Activated naive CD8-positive, alpha-beta T cell treated with anti-CD3 and anti-CD28 coated beads, Interleukin-2, amount 50 U/mL, for 24 hours (primary cell): ENCODE measurements at regions not wholly inside any gene's neighbourhood (a gene's known extent, or its start where the extent isn't known, plus 50 kb on each side); places are given as distances from the start of the nearest gene placed in this dataset.
"Not testable (repeated sequence)": the region's sequence is repeated elsewhere in the genome, so short reads cannot be mapped to it uniquely, and the experiment has no call there.

Experiments used
- ATAC-seq: fragments of 150-1000 bp; cut with Tn5 transposase; one replicate; pipeline ENCODE4 v1.10.0; 2021
- DNase-seq: peaks from one replicate; pipeline ENCODE4 v3.0.0; 2021
- H3K27ac Mint-ChIP-seq: one replicate; pipeline ENCODE4 v1.8.0; 2021; ENCODE audit warnings: mild to moderate bottlenecking, mixed read lengths
- H3K27me3 Mint-ChIP-seq: one replicate; pipeline ENCODE4 v1.8.0; 2021; ENCODE audit warnings: mixed read lengths
- H3K36me3 Mint-ChIP-seq: one replicate; pipeline ENCODE4 v1.8.0; 2021; ENCODE audit warnings: low read depth, mixed read lengths
- H3K4me1 Mint-ChIP-seq: one replicate; pipeline ENCODE4 v1.8.0; 2021; ENCODE audit warnings: mixed read lengths
- H3K4me3 Mint-ChIP-seq: one replicate; pipeline ENCODE4 v1.8.0; 2021; ENCODE audit warnings: mild to moderate bottlenecking, moderate library complexity, mixed read lengths
- H3K9me3 Mint-ChIP-seq: one replicate; pipeline ENCODE4 v1.8.0; 2021; ENCODE audit warnings: mixed read lengths

GRCh38 chrX:835857-836256 is 205.3 kb downstream of the SHOX start:
- not testable (repeated sequence) for H3K4me1 Mint-ChIP-seq, DNase-seq, H3K4me3 Mint-ChIP-seq, H3K9me3 Mint-ChIP-seq, ATAC-seq, H3K36me3 Mint-ChIP-seq, H3K27ac Mint-ChIP-seq, H3K27me3 Mint-ChIP-seq

- Mint-ChIP-seq H3K4me1 (no peaks in the 10 kb centered on the region), H3K27me3 (no peaks in the 10 kb centered on the region), H3K4me3 (no peak overlapping the region), H3K9me3 (peaks cover 8% of the 10 kb centered on the region), H3K27ac (no peak overlapping the region), H3K36me3 (peaks cover 2% of the 10 kb centered on the region)
- ATAC-seq: no peak
- DNase-seq: no peak
These were observed 199.9 kb downstream of the SHOX start for GRCh38 chrX:830532-830931.

- H3K9me3 Mint-ChIP-seq: peaks cover 8% of the 10 kb centered on the region
- no peaks in the 10 kb centered on the region for H3K4me1 Mint-ChIP-seq
- ATAC-seq: no peak
- no peaks in the 10 kb centered on the region for H3K27me3 Mint-ChIP-seq
- no peaks in the 10 kb centered on the region for H3K36me3 Mint-ChIP-seq
- H3K27ac Mint-ChIP-seq: no peak overlapping the region
- DNase-seq: no peak
- H3K4me3 Mint-ChIP-seq: no peak overlapping the region
These were observed 198.6 kb downstream of the SHOX start for GRCh38 chrX:829145-829544.

- Mint-ChIP-seq H3K27ac (no peak overlapping the region), H3K36me3 (no peaks in the 10 kb centered on the region), H3K27me3 (no peaks in the 10 kb centered on the region), H3K4me3 (no peak overlapping the region), H3K9me3 (peaks cover 8% of the 10 kb centered on the region), H3K4me1 (no peaks in the 10 kb centered on the region)
- DNase-seq: no peak
- no peak for ATAC-seq
These were observed 197.9 kb downstream of the SHOX start for GRCh38 chrX:828411-828959.

GRCh38 chrX:826448-826847 is 195.9 kb downstream of the SHOX start:
- Mint-ChIP-seq H3K4me1 (no peaks in the 10 kb centered on the region), H3K36me3 (no peaks in the 10 kb centered on the region), H3K4me3 (no peak overlapping the region), H3K27ac (no peak overlapping the region), H3K9me3 (peaks cover 15% of the 10 kb centered on the region), H3K27me3 (peaks cover 2% of the 10 kb centered on the region)
- ATAC-seq (no peak), DNase-seq (no peak)

GRCh38 chrX:825991-826390 is 195.4 kb downstream of the SHOX start:
- H3K36me3 Mint-ChIP-seq: no peaks in the 10 kb centered on the region
- H3K27ac Mint-ChIP-seq: no peak overlapping the region
- H3K4me3 Mint-ChIP-seq: no peak overlapping the region
- no peak for DNase-seq
- H3K4me1 Mint-ChIP-seq: no peaks in the 10 kb centered on the region
- peaks cover 12% of the 10 kb centered on the region for H3K9me3 Mint-ChIP-seq
- H3K27me3 Mint-ChIP-seq: peaks cover 2% of the 10 kb centered on the region
- ATAC-seq: no peak

GRCh38 chrX:823073-823472 is 192.5 kb downstream of the SHOX start:
- not testable (repeated sequence) for H3K36me3 Mint-ChIP-seq, H3K4me3 Mint-ChIP-seq, ATAC-seq, DNase-seq, H3K27ac Mint-ChIP-seq, H3K4me1 Mint-ChIP-seq, H3K9me3 Mint-ChIP-seq, H3K27me3 Mint-ChIP-seq

GRCh38 chrX:821327-822107 is 190.9 kb downstream of the SHOX start:
- no peak overlapping the region for H3K27ac Mint-ChIP-seq
- no peak for ATAC-seq
- peaks cover 7% of the 10 kb centered on the region for H3K9me3 Mint-ChIP-seq
- no peak for DNase-seq
- H3K4me3 Mint-ChIP-seq: no peak overlapping the region
- H3K36me3 Mint-ChIP-seq: no peaks in the 10 kb centered on the region
- H3K27me3 Mint-ChIP-seq: peaks cover 2% of the 10 kb centered on the region
- H3K4me1 Mint-ChIP-seq: no peaks in the 10 kb centered on the region

GRCh38 chrX:819684-820083 is 189.1 kb downstream of the SHOX start:
- ATAC-seq (no peak), DNase-seq (no peak)
- Mint-ChIP-seq H3K4me3 (no peak overlapping the region), H3K4me1 (no peaks in the 10 kb centered on the region), H3K27me3 (peaks cover 2% of the 10 kb centered on the region), H3K9me3 (peaks cover 7% of the 10 kb centered on the region), H3K36me3 (no peaks in the 10 kb centered on the region), H3K27ac (no peak overlapping the region)

- H3K27ac Mint-ChIP-seq: no peak overlapping the region
- peaks cover 1% of the 10 kb centered on the region for H3K9me3 Mint-ChIP-seq
- H3K4me1 Mint-ChIP-seq: no peaks in the 10 kb centered on the region
- DNase-seq (no peak), ATAC-seq (no peak)
- H3K4me3 Mint-ChIP-seq: no peak overlapping the region
- H3K36me3 Mint-ChIP-seq: no peaks in the 10 kb centered on the region
- no peaks in the 10 kb centered on the region for H3K27me3 Mint-ChIP-seq
These were observed 187.2 kb downstream of the SHOX start for GRCh38 chrX:817759-818300.

GRCh38 chrX:817147-817546 is 186.6 kb downstream of the SHOX start:
- not testable (repeated sequence) for H3K4me1 Mint-ChIP-seq, H3K27ac Mint-ChIP-seq, H3K27me3 Mint-ChIP-seq, H3K9me3 Mint-ChIP-seq, ATAC-seq, H3K4me3 Mint-ChIP-seq, DNase-seq, H3K36me3 Mint-ChIP-seq

GRCh38 chrX:816411-816810 is 185.8 kb downstream of the SHOX start:
- Mint-ChIP-seq H3K4me3 (no peak overlapping the region), H3K36me3 (no peaks in the 10 kb centered on the region), H3K9me3 (no peaks in the 10 kb centered on the region), H3K27ac (no peak overlapping the region), H3K4me1 (no peaks in the 10 kb centered on the region), H3K27me3 (no peaks in the 10 kb centered on the region)
- DNase-seq (no peak), ATAC-seq (no peak)

- no peaks in the 10 kb centered on the region for H3K9me3 Mint-ChIP-seq
- no peak for DNase-seq
- H3K27ac Mint-ChIP-seq: no peak overlapping the region
- H3K36me3 Mint-ChIP-seq: no peaks in the 10 kb centered on the region
- H3K4me3 Mint-ChIP-seq: no peak overlapping the region
- H3K4me1 Mint-ChIP-seq: no peaks in the 10 kb centered on the region
- no peak for ATAC-seq
- H3K27me3 Mint-ChIP-seq: peaks cover 10% of the 10 kb centered on the region
These were observed 179.6 kb downstream of the SHOX start for GRCh38 chrX:810186-810585.

GRCh38 chrX:809081-809480 is 178.5 kb downstream of the SHOX start:
- Mint-ChIP-seq H3K4me3 (no peak overlapping the region), H3K27ac (no peak overlapping the region), H3K4me1 (no peaks in the 10 kb centered on the region), H3K9me3 (no peaks in the 10 kb centered on the region), H3K27me3 (peaks cover 14% of the 10 kb centered on the region), H3K36me3 (no peaks in the 10 kb centered on the region)
- ATAC-seq (no peak), DNase-seq (no peak)

GRCh38 chrX:806586-806985 is 176.0 kb downstream of the SHOX start:
- no peak for DNase-seq
- H3K27me3 Mint-ChIP-seq: peaks cover 22% of the 10 kb centered on the region
- peaks cover 7% of the 10 kb centered on the region for H3K9me3 Mint-ChIP-seq
- no peak overlapping the region for H3K4me3 Mint-ChIP-seq
- no peak for ATAC-seq
- H3K4me1 Mint-ChIP-seq: no peaks in the 10 kb centered on the region
- no peaks in the 10 kb centered on the region for H3K36me3 Mint-ChIP-seq
- H3K27ac Mint-ChIP-seq: no peak overlapping the region
